ENCODE measurements at regions not wholly inside any gene's neighbourhood (a gene's known extent, or its start where the extent isn't known, plus 50 kb on each side); places are given as distances from the start of the nearest gene placed in this dataset.
A peak's percentile ranks its signal among the peaks of the same experiment; 100 is the strongest.

GRCh38 chr2:156647377-156648010 is 211.3 kb downstream of the GPD2 start:
- no peak for DNase-seq

DNA sequence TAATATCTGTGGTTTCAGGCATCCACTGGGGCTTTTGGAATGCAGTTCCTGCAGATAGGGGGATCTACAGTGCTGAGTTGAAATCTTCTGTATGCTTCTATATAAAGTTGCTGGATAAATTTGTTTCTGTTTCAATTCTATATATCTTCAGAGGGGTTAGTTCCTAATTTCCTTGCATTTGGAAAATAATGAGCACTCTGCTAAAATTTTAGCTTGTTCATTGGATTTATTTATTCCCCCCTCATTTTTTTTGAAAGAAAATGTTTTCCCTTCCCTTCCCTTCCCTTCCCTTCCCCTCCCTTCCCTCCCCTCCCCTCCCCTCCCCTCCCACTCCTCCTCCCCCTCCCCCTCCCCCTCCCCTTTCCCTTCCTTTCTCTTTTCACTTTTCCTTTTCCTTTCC is 212.3 kb downstream of the GPD2 start:
- DNase-seq: no peak

DNA sequence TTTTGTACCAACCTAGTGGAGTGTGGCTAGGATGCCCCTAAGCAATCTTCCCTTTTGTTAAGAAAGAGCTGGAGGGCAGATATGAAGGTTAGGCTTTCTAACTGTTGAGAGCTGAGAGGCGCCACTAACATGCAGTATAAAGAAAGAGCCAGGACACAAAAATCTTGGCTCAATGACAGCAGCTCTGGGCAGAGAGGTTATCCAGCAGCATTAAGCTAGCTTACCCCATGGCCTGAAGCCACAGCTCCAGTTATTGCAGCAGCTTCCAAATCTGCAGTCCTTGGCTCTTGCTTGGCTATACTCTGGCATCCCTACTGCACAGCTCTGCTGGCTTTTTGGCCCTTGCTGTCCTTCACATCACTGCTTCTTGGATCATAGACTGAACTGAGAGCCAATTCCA is 213.4 kb downstream of the GPD2 start:
- no peak for DNase-seq

GRCh38 chr2:156652691-156653090 is 216.5 kb downstream of the GPD2 start:
- DNase-seq: no peak

DNA sequence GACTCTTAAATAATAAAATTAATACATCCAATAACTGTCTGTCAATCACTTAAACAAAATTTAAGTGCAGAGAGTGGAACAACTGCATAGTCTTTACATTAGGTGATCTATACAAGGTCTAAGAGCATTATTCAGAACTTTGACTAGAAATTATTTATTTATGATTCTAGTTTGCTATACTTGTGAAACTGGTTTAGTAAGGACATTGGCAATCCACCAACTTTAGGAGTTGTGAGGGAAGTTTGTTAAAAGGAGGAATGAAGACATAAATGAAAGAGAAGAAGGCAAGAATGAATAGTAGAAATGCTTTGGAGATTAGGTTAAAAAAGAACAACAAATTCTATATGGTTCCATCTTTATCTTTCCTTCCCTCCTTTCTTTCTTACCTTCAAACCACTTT is 217.5 kb downstream of the GPD2 start:
- no peak for DNase-seq

GRCh38 chr2:156657809-156658208 is 221.6 kb downstream of the GPD2 start:
- no peak for DNase-seq

DNA sequence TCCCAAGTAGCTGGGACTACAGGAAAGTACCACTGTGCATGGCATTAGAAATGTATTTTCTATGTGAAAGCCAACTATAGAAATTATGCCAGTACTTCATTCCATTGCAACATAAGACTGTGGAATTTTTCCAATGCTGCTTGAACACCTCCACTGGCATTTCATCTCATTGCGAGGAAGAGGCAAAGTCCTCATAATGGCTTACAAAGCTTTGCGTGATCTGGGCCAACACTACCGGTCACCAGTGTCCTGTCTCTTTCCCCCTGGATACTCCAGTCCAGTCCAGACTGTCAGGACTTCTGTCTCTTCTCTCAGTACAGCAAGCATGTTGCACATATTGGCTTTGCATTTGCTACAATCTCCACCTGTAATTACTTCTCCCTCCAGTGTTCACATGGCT is 223.5 kb downstream of the GPD2 start:
- no peak for DNase-seq

DNA sequence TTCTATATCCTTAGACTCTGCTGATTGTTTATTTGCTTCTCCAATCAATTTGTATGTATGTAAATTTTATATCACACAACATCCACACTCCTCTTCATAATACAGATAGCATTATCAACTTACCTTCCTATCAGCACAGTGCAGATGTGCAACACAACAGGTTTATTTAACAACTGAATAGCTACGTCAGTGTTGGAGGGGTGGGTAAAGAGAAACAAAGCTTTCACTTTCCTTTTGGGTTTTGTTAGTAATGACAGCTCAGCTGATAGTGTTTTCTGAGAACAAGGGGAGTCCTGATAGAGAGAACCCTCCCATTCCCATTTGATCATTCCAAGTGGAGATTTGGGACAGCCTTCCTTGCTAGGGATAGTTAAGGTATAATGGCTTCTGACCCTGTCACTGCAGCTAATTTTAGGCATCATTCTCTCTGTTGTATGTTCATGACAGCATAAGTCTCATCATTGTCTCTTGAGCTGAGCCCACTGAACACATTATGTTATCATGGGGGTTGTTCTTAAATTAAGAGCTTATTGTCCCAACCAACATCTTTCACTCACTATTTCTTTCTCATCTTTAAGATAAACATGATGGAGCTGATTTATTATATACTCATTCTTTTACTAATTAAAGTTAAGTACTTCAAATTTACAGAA is 227.7 kb downstream of the GPD2 start:
- DNase-seq: peak; percentile 1

- no peak for DNase-seq
Observed at GRCh38 chr2:156666130-156666785, 230.1 kb downstream of the GPD2 start.

- no peak for DNase-seq
Observed at GRCh38 chr2:156670104-156670503, 233.9 kb downstream of the GPD2 start.

GRCh38 chr2:156671706-156672361 is 235.7 kb downstream of the GPD2 start:
- DNase-seq: no peak

DNA sequence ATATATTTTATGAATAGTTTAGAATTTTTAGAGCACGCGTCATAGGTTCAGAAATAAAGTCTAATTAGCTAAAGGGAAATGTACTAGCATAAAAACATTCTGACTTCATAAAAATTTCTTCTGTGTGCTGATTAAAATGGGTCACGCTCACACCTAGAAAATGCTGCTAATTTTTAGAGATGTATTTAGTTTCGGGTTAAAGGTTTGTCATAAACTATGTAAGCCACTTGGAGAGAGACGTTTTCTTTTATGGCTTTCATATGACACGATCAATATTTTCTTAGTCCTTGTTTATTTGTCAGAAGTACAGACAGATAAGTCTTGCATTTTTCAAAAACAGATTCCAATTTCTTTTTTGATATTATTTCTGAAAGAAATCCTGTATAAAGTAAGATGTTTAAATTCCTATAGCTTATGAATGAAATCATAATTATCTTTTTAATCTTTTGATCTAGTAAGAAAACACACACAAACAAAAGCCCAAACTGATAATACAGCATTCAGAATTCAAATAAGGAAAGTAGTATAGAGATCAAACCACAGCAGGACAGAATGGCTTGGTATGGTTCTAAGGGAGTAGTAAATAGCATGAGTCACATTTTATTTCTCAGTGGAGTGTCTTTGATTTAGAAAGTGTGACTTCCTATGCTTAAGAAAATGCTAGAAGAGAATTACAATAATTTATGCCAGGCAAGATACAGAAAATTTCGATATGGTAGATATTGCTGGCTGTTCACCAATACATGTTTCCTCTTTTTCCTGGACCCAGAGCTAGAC is 236.6 kb downstream of the GPD2 start:
- DNase-seq: no peak

DNA sequence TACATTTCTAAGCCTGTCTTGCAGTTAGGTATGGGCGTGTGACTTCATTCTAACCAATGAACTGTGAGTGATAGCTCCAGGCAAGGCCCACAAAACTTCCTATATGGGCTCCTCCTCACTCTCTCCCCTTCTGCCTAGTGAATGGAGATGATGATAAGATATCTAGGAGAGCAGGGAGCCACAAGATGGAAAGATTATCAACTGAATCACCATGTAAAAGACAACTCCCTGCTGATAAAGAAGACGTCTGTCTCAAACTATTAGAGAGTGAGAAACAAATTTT is 237.1 kb downstream of the GPD2 start:
- no peak for DNase-seq

DNA sequence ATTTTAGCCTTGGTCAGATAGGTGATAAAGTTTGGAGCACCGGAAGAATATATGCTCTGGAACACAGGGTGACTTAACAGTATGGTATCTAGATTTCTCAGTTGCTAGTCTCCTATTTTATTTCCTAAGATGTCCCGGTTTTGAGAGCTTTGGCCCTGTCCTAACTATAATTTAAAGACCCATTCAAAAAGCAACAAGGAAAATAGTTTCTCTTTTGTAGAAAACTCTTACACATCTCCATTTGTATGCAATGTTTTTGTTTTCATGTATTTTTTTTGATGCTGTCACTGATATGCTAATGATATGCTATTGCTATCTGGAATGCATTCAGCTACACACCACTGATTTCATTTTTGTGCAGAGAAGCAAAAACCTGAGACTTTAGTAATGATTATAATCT is 237.8 kb downstream of the GPD2 start:
- DNase-seq: no peak

DNA sequence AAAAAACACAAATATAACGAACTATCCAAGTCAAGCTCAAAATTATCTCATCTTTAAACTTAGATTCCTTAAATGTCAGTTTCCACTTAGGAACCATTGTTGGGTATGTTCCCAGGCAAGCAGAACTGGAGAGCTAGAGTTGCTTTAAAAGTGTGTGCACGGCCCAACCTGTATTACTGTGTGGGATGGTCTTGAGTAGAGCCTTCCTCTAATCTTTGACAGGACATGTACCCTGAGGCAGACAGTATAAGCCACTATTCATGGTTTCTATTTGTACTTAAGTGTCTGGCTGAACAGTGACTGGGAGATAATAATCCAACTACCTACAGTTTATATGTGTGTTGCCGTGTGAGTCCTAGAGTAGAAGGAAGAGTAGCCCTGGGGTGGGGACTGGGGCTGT is 239.7 kb downstream of the GPD2 start:
- no peak for DNase-seq

DNA sequence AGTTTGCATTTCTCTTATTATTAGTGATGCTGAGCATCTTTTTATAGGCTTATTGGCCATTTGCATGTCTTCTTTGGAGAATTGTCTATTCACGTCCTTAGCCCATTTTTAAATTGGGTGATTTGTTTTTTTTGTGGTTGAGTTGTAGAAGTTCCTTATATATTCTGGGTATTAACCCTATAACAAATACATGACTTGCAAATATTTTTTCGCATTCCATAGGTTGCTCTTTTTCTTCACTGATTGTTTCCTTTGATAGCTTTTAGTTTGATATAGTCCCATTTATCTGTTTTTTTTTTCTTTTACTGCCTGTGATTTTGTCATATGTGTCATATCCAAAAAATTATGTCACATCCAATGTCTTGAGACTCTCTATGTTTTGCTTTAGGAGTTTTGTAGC is 243.6 kb downstream of the GPD2 start:
- DNase-seq: no peak

GRCh38 chr2:156680266-156680665 is 244.1 kb downstream of the GPD2 start:
- no peak for DNase-seq

GRCh38 chr2:156687126-156687525 is 250.9 kb downstream of the GPD2 start:
- DNase-seq: no peak

DNA sequence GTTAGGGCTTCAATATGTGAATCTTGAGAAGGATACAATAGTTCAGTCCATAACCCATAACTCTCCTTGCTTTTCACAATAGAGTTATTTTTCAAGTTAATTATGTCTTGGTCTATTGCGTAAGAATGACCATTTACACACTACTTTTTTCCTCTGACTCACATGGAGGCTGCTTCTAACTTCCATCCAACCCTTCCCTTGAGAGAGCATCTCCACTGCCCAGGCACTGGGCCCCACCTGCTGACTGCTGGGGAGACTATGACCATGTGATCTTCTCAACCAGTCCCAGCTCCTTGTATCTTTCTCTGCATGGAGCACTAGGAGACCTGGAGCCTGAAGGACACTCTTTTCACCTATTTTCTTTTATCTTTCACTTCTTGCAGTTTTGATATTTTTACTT is 251.5 kb downstream of the GPD2 start:
- DNase-seq: no peak

- no peak for DNase-seq
Observed at GRCh38 chr2:156689939-156690338, 253.8 kb downstream of the GPD2 start.

DNA sequence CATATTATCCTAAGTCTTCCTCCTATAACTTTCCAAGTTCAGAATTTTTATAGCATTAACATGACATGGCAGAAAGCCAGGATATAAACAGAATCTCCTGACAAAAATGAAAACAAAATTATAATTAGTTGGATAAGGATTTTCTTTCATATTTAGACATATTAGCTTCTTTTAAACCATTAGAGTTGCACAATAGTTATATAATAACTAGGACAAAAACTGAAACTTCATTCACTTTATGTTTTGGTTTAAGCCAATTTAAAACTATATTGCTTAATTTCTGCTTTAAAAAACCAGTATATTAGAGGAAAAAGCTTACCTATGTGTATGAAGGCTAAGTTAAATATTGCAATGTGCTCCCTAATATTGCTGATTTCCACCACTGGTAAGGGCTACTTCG is 254.8 kb downstream of the GPD2 start:
- no peak for DNase-seq

DNA sequence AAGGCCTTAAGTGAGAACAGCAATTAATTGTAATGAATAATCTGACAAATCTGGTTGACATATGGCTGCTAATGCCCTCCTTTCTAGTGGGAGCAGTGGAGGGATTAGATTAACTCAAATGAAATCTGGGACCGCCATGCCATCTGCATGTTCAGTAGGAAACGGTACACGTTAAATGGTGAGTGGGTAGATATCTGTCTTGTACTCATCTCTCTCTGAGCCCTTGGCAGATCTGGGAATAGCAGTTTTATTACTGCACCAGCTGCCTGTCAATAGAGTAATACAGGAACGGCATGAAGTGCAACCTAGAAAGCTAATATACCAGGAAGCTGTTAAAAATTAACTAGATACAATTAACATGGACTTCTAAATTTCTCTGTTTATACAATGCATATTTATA is 258.8 kb downstream of the GPD2 start:
- DNase-seq: no peak

GRCh38 chr2:156695595-156695994 is 259.4 kb downstream of the GPD2 start:
- DNase-seq: no peak

DNA sequence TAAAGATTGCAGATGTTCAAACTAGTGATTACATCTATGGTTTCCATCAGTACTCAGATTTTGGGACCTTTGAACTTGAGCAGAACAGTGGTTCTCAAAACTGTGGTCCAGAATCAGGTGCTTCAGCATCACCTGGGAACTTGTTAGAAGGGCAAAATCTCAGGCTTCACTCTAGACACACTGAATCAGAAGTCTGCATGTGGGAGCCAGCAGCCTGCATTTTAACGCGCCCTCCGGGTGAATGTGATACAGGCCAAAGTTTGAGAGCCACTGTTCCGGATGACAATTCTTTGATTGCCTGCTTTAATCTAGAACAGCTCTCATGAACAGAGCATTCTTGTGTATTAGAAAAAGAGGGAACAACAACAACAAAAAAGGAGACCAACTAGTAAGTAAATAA is 261.7 kb downstream of the GPD2 start:
- DNase-seq: no peak

Data from NCI-H2029 (cell line).